GM13976 (cell line): ENCODE measurements at regions not wholly inside any gene's neighbourhood (a gene's known extent, or its start where the extent isn't known, plus 50 kb on each side); places are given as distances from the start of the nearest gene placed in this dataset.
"Not testable (repeated sequence)": the region's sequence is repeated elsewhere in the genome, so short reads cannot be mapped to it uniquely, and the experiment has no call there.

Experiments used
- DNase-seq: peaks from one replicate; pipeline ENCODE4 v3.0.0; 2012; ENCODE audit warnings: low spot score
- CTCF ChIP-seq: IDR thresholded peaks from 2 replicates; pipeline ENCODE4 v1.5.1; 2012; ENCODE audit warnings: borderline replicate concordance, mild to moderate bottlenecking; ENCODE audit not compliant: insufficient read depth; ENCODE audit errors: extremely low read depth, missing control alignments, control extremely low read depth
- in situ Hi-C: fragments of 300-500 bp; cut with MboI; formaldehyde crosslinking; loops from one replicate; pipeline ENCODE4 v1.12.0; 2022; ENCODE audit warnings: low sequenced_read_pairs, mixed read lengths, inconsistent platforms; ENCODE audit not compliant: unreplicated experiment

- in situ Hi-C loops = no loop called here
- TF ChIP-seq CTCF = no peak
Measured at GRCh38 chr6:166235666-166236292, 68.1 kb upstream of the TBXT start.

GRCh38 chr6:166231181-166231580 is 63.5 kb upstream of the TBXT start:
- in situ Hi-C loops, DNase-seq: not testable (repeated sequence)

More at GRCh38 chr6:166235666-166236292, 68.1 kb upstream of the TBXT start:
- DNase-seq = no peak

GRCh38 chr6:166228839-166229528 is 61.3 kb upstream of the TBXT start:
- in situ Hi-C loops = no loop called here
- no peak for DNase-seq
- no peak for TF ChIP-seq CTCF

DNA sequence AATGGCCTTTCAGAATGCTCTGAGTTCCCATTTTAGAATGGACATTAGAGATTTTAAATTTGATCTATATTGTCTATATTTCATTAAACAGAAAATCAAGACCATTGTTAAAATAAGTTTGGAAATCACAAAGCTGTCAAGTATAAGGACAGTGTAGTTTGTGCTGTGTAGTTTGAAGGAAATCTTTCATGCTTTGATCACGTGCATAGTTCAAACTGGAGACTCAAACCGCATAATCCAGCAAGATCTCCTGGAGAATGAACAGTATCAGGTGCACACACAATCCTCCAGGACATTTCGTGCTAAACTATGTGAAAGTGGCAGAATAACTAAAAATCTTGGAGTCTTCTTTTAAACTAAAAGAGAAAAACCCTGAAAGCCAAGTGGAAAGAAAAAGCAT is 60.8 kb upstream of the TBXT start:
- no peak for DNase-seq
- TF ChIP-seq CTCF = no peak
- in situ Hi-C loops = no loop called here

GRCh38 chr6:166223079-166223478 is 55.4 kb upstream of the TBXT start:
- DNase-seq = no peak
- in situ Hi-C loops = no loop called here
- TF ChIP-seq CTCF = no peak

GRCh38 chr6:166222631-166223030 is 55.0 kb upstream of the TBXT start:
- TF ChIP-seq CTCF = no peak
- no peak for DNase-seq
- in situ Hi-C loops = no loop called here

GRCh38 chr6:166221636-166222035 is 54.0 kb upstream of the TBXT start:
- in situ Hi-C loops = no loop called here
- DNase-seq = no peak
- no peak for TF ChIP-seq CTCF
